NCI-H526 (cell line): ENCODE measurements at regions not wholly inside any gene's neighbourhood (a gene's known extent, or its start where the extent isn't known, plus 50 kb on each side); places are given as distances from the start of the nearest gene placed in this dataset.

ENCODE experiments used
- DNase-seq, 2 experiments: peaks; one replicate each; lab custom pipeline; 2025; lab: John Stamatoyannopoulos, UW

- no peak for DNase-seq
Observed at GRCh38 chr1:168455764-168456163, 88.0 kb downstream of the XCL2 start.

GRCh38 chr1:168454211-168454815 lies 89.5 kb downstream of the XCL2 start:
- DNase-seq, result no peak

- DNase-seq, result no peak
Observed at GRCh38 chr1:168453056-168453455, 90.7 kb downstream of the XCL2 start.

- no peak for DNase-seq
Observed at GRCh38 chr1:168452329-168452728, 91.5 kb downstream of the XCL2 start.

GRCh38 chr1:168447871-168448270 lies 95.9 kb downstream of the XCL2 start:
- no peak for DNase-seq

GRCh38 chr1:168446081-168446480 lies 97.7 kb downstream of the XCL2 start:
- DNase-seq, result no peak

- DNase-seq, result no peak
Observed at GRCh38 chr1:168443899-168444298, 99.9 kb downstream of the XCL2 start.

- no peak for DNase-seq
Observed at GRCh38 chr1:168443356-168443755, 100.4 kb downstream of the XCL2 start.

- no peak for DNase-seq
Observed at GRCh38 chr1:168442931-168443330, 100.9 kb downstream of the XCL2 start.

GRCh38 chr1:168441745-168442144 lies 102.1 kb downstream of the XCL2 start:
- no peak for DNase-seq

GRCh38 chr1:168439456-168440375 lies 104.1 kb downstream of the XCL2 start:
- peak; percentile 87 to 96 for DNase-seq

GRCh38 chr1:168438626-168439025 lies 105.2 kb downstream of the XCL2 start:
- no peak for DNase-seq

GRCh38 chr1:168437821-168438220 lies 106.0 kb downstream of the XCL2 start:
- DNase-seq, result no peak

GRCh38 chr1:168435439-168435838 lies 108.4 kb downstream of the XCL2 start:
- no peak for DNase-seq

- DNase-seq, result no peak
Observed at GRCh38 chr1:168433238-168433637, 110.6 kb downstream of the XCL2 start.

- no peak for DNase-seq
Observed at GRCh38 chr1:168431882-168432281, 111.9 kb downstream of the XCL2 start.

GRCh38 chr1:168430321-168430720 lies 113.5 kb downstream of the XCL2 start:
- DNase-seq, result no peak

GRCh38 chr1:168428063-168428731 lies 115.6 kb downstream of the XCL2 start:
- DNase-seq, result no peak

- DNase-seq, result no peak
Observed at GRCh38 chr1:168427051-168427450, 116.7 kb downstream of the XCL2 start.

GRCh38 chr1:168424281-168424680 lies 119.5 kb downstream of the XCL2 start:
- DNase-seq, result no peak

- DNase-seq, result no peak
Observed at GRCh38 chr1:168422203-168422847, 121.5 kb downstream of the XCL2 start.

GRCh38 chr1:168421399-168422004 lies 122.3 kb downstream of the XCL2 start:
- DNase-seq, result no peak
